ENCODE measurements at regions not wholly inside any gene's neighbourhood (a gene's known extent, or its start where the extent isn't known, plus 50 kb on each side); places are given as distances from the start of the nearest gene placed in this dataset.

GRCh38 chr10:8768852-8769251, 714.4 kb downstream of the GATA3 start:
- TF ChIP-seq CTCF (IDR thresholded peaks at IDR 0.05; ENCODE audit: low read depth, low read length, poor library complexity, severe bottlenecking) (no peak), EZH2phosphoT487 (IDR thresholded peaks at IDR 0.05; ENCODE audit: borderline replicate concordance, low read length) (no peak)

Measured in DOHH2 (cell line).